Aorta (tissue), 5 donors: ENCODE measurements at regions not wholly inside any gene's neighbourhood (a gene's known extent, or its start where the extent isn't known, plus 50 kb on each side); places are given as distances from the start of the nearest gene placed in this dataset.

Source experiments
- ATAC-seq: fragments of 200-7000 bp; cut with Tn5 transposase; one replicate; pipeline ENCODE4 v1.9.1; 2022; ENCODE audit warnings: moderate library complexity; ENCODE audit not compliant: low FRiP score
- DNase-seq, 2 donors: peaks; one replicate each; pipeline ENCODE4 v3.0.0-alpha.2; 2020
- H3K27ac ChIP-seq, 2 donors: one replicate each; pipeline ENCODE4 v1.5.1; 2013; ENCODE audit warnings: low read length in 2 of 2, mild to moderate bottlenecking in 2 of 2, moderate library complexity in 2 of 2, control low read depth in 1 of 2, inconsistent platforms in 1 of 2, low read depth in 1 of 2
- H3K27me3 ChIP-seq, 2 donors: one replicate each; pipeline ENCODE4 v1.6.1; 2013; ENCODE audit warnings: control low read depth in 1 of 2, low read length in 1 of 2, mild to moderate bottlenecking in 1 of 2, moderate library complexity in 1 of 2; ENCODE audit not compliant: insufficient read depth in 2 of 2, control insufficient read depth in 1 of 2
- H3K36me3 ChIP-seq, 2 donors: one replicate each; pipeline ENCODE4 v1.6.1; 2013; ENCODE audit warnings: control low read depth in 1 of 2, low read length in 1 of 2, mild to moderate bottlenecking in 1 of 2; ENCODE audit not compliant: insufficient read depth in 2 of 2, control insufficient read depth in 1 of 2
- H3K4me1 ChIP-seq, 2 donors: one replicate each; pipeline ENCODE4 v1.6.1; 2013; ENCODE audit warnings: low read length in 2 of 2, control low read depth in 1 of 2, mild to moderate bottlenecking in 1 of 2, moderate library complexity in 1 of 2; ENCODE audit not compliant: insufficient read depth in 2 of 2, control insufficient read depth in 1 of 2
- H3K4me3 ChIP-seq, 2 donors: one replicate each; pipeline ENCODE4 v1.5.1; 2013; ENCODE audit warnings: low read length in 2 of 2, control low read depth in 1 of 2, mild to moderate bottlenecking in 1 of 2
- H3K9me3 ChIP-seq: one replicate; pipeline ENCODE4 v1.6.1; 2013; ENCODE audit warnings: mild to moderate bottlenecking, low read length; ENCODE audit not compliant: control insufficient read depth
- WGBS, 2 donors: extraction: QIAGEN DNeasy Blood & Tissue Kit; methylation state at CpG; one replicate each; pipeline ENCODE4 v1.1.7; 2013; 5-methylcytosine and 5-hydroxymethylcytosine counted together
- intact Hi-C, 2 donors: fragments of 100-400 bp; cut with DNase I; formaldehyde crosslinking; loops; one replicate each; pipeline versions ENCODE4 v1.14.2 to v1.15.0; 2022
- donor health status: healthy with polysubstance abuse.
- donor health status: Bipolar disorder and iron deficiency.
- donor health status: DM: no; HTN: no; CAD: no.
- donor health status: DM: no; HTN: no; CAD: no.
- donor health status: DM: yes; HTN: yes; CAD: no.

DNA sequence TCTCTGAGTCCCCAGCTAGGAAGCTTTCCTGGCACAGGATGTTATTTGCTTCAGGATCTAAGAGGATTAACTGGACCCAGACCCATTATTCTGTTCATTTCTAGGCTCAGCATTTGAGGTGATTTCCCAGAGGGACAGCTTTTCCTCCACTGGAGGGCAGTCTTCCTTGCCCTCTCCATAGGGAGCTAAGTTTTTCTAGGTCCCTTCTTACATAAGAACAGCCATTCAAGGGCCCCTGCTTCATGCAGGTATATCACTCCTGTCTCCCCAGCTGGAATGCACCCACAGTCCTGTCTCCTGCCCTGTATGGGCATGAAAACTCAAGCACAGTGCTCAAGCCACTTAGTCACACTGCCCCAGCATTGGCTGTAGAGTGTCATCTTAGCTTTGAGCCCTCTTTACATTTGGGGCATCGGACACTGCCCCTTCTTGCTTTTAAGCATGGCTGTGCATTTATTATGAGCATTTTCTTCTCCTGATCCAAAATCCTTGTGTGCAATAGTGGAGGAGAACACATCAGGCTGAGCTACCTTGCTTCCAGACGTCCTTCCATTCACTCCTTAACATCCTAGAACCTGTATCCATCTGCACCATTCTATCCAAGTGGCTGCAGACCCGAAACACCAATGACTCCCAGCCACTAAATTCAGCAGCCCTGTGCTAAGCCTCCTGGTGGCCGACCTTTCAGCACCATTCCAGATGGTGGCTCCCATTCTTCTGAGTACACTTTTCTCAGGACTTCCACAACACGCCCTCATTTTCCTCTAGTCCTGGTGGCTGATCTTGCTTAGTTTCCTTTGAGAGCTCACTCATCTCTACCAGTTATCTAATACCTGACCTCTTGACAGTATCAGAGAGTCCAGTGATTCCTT, 80.0 kb downstream of the COPS8 start:
- Histone ChIP-seq H3K9me3 (no peaks in the 10 kb centered on the region), H3K36me3 (no peaks in the 10 kb centered on the region), H3K4me1 (no peaks in the 10 kb centered on the region), H3K27me3 (no peaks in the 10 kb centered on the region), H3K27ac (no peak overlapping the region), H3K4me3 (no peak overlapping the region)
- ATAC-seq (no peak), DNase-seq (no peak)
- intact Hi-C loops, result loop anchor here in 1 of 2 donors (5.0 kb wide), 1 partner anchor 247 kb away; the partner anchor contains the start of gene COL6A3
- 85 to 87% methylated on average over 5 of the region's 5 CpGs for WGBS, 2 donors

DNA sequence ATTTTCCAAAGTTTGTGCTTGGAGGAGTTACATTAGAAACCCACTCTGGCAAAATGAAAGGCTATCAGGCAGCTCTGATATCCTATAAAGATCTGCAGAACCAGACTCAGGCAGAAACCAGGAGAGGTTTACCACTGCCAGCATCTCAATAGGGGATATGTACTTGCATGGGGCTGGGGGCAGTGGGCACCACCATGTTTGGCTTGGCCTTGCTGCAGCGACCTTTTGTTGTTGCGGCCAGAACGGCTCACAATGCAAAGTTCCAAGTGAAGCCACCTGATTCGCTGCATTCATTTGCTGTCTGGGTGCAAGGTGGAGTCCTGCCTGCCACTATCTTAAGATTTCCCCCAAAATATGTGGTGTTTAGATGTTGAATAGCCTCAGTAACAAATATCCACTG, 81.3 kb downstream of the COPS8 start:
- Histone ChIP-seq H3K36me3 (no peaks in the 10 kb centered on the region), H3K27ac (no peak overlapping the region), H3K4me1 (peaks cover 0 to 2% of the 10 kb centered on the region in 2 donors), H3K4me3 (no peak overlapping the region), H3K27me3 (no peaks in the 10 kb centered on the region), H3K9me3 (no peaks in the 10 kb centered on the region)
- DNase-seq (no peak), ATAC-seq (no peak)
- 87 to 91% methylated on average over 4 of the region's 4 CpGs for WGBS, 2 donors
- intact Hi-C loops, result loop anchor here in 1 of 2 donors (5.0 kb wide), 1 partner anchor 245 kb away; the partner anchor contains the start of gene COL6A3

DNA sequence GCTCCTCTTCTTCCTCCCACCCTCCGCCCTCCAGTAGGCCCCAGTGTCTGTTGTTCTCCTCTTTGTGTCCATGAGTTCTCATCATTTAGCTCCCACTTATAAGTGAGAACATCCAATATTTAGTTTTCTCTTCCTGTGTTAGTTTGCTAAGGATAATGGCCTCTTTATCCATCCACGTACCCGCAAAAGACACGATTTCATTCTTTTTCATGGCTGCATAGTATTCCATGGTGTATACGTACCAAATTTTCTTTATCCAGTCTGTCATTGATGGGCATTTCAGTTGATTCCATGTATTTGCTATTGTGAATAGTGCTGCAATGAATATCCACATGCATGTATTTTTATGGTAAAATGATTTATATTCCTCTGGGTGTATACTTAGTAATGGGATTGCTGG, 82.2 kb downstream of the COPS8 start:
- ATAC-seq (no peak), DNase-seq (no peak)
- Histone ChIP-seq H3K9me3 (no peaks in the 10 kb centered on the region), H3K4me1 (peaks cover 0 to 2% of the 10 kb centered on the region in 2 donors), H3K4me3 (no peak overlapping the region), H3K36me3 (no peaks in the 10 kb centered on the region), H3K27ac (no peak overlapping the region), H3K27me3 (no peaks in the 10 kb centered on the region)
- WGBS, 2 donors, result 97 to 98% methylated on average over 5 of the region's 5 CpGs
- intact Hi-C loops, result loop anchor here in 1 of 2 donors (5.0 kb wide), 1 partner anchor 244 kb away; the partner anchor contains the start of gene COL6A3

DNA sequence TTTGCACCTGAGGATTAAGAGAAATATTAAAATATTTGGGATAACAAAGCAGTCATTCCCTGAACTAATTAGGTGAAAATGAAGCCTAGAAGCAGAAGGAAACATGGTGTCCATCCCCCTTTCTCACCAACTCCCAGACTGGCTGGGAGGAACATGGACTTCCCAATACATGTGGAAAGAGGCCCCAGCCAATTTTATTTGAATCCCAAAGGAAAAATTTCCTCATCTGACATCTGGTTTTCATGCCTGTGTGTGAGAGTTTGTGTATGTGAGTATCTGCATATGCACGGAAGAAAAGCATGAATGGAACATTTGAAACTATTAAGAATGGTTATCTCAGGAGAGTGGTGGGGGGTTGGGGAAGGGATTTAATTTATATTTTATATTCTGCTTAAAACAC, 84.3 kb downstream of the COPS8 start:
- intact Hi-C loops, result loop anchor here in 1 of 2 donors (1.0 to 5.0 kb wide), 3 partner anchors 92 to 307 kb away; no protein-coding TSS in a partner anchor
- DNase-seq (no peak), ATAC-seq (no peak)
- WGBS, 2 donors, result 92 to 96% methylated on average over 1 of the region's 1 CpG
- Histone ChIP-seq H3K9me3 (no peaks in the 10 kb centered on the region), H3K4me3 (no peak overlapping the region), H3K36me3 (no peaks in the 10 kb centered on the region), H3K27ac (no peak overlapping the region), H3K27me3 (no peaks in the 10 kb centered on the region), H3K4me1 (peaks cover 0 to 2% of the 10 kb centered on the region in 2 donors)

DNA sequence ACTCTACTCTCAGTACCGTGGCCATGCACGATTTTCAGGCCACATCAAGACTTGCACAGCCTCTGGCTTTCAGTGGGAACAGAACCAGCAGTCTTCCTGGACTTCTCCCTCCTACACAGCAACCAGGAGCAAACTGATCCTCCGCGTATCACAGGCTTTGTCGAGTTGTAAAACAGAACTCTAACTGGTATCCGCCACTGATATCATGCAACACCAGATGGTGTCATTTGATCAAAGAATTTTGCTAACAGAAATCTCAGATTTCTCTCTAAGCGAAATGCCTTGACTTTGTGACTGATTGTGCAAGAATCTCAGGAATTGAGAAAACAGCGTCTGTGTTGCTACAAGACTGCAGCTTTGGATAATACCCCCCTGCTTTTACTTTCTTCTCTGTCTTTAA, 85.7 kb downstream of the COPS8 start:
- Histone ChIP-seq H3K36me3 (no peaks in the 10 kb centered on the region), H3K27me3 (no peaks in the 10 kb centered on the region), H3K4me3 (peak overlapping the region in 1 of 2 donors; percentile 41), H3K9me3 (no peaks in the 10 kb centered on the region), H3K27ac (peak overlapping the region in 1 of 2 donors; percentile 86), H3K4me1 (peaks cover 0 to 2% of the 10 kb centered on the region in 2 donors)
- WGBS, 2 donors, result 2 to 6% methylated on average over 8 of the region's 8 CpGs
- ATAC-seq, result peak; percentile 91
- DNase-seq, result no peak
- intact Hi-C loops, result loop anchor here in 1 of 2 donors (5.0 kb wide), 2 partner anchors 91 to 306 kb away; no protein-coding TSS in a partner anchor

DNA sequence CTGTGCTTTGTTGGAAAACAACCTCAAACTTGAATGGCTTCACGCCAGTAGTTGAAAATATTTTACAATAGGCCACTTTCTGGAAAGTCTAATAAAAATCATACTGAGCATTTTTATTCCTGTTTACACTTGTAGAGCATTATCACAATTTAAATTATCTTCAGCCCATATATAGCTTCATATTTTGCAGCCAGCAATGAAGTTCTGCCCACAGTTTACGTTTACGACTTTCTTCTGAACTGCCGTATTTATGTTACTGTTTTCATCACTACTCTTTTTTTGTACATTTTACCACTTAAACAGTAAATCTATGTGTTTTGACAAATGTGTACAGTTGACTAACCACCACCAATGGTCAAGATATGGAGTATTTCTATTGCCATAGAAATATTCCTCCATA, 86.2 kb downstream of the COPS8 start:
- H3K9me3 ChIP-seq, result no peaks in the 10 kb centered on the region
- intact Hi-C loops, result loop anchor here in 1 of 2 donors (5.0 kb wide), 2 partner anchors 90 to 305 kb away; no protein-coding TSS in a partner anchor
- H3K4me1 ChIP-seq, result peaks cover 0 to 2% of the 10 kb centered on the region in 2 donors
- no peak for ATAC-seq
- 30 to 38% methylated on average over 4 of the region's 4 CpGs for WGBS, 2 donors
- H3K36me3 ChIP-seq, result no peaks in the 10 kb centered on the region
- H3K27me3 ChIP-seq, result no peaks in the 10 kb centered on the region
- no peak overlapping the region for H3K27ac ChIP-seq
- DNase-seq, result no peak
- no peak overlapping the region for H3K4me3 ChIP-seq

DNA sequence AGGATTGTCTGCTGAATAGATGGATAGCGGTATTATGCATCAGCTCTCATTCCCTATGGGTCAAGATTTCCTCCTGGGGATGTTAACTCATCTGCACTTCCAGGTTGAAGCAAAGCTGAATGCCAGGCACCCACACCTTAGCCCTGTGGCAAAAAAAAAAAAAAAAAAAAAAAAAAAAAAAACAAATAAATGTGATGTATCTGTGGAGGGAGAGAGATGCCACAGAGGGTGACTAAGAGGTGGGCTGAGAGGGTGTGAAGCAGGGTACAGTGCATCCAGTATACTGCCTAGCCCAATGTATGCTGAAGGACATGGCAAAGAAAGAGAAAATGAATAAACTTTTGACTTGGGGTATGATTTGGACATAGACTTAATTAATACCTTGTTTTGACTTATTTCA, 91.4 kb downstream of the COPS8 start:
- Histone ChIP-seq H3K36me3 (no peaks in the 10 kb centered on the region), H3K27ac (no peak overlapping the region), H3K27me3 (no peaks in the 10 kb centered on the region), H3K4me1 (no peaks in the 10 kb centered on the region), H3K4me3 (no peak overlapping the region), H3K9me3 (no peaks in the 10 kb centered on the region)
- 100% methylated on average over 1 of the region's 1 CpG for WGBS, 2 donors
- ATAC-seq (no peak), DNase-seq (no peak)
- intact Hi-C loops, result no loop called here

DNA sequence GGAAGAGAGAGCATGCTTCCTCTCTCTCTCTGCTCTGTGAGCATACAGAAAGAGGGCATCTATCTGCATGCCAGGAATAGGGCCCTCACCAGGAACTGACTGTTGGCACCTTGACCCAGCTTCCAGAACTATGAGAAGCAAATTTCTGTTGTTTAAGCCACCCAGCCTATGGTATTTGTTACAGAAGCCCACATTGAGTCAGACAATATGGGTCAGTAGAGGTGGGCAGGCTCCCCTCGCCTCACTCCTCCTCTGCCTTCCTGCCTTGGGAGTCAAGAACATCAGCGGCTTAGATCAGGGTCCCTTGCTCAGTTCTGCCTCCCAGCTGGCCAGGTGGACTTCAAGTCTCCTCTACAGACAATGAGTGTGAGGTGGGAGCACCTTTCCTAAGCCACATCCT, 92.3 kb downstream of the COPS8 start:
- H3K27me3 ChIP-seq, result no peaks in the 10 kb centered on the region
- ATAC-seq (no peak), DNase-seq (peak in 1 of 2 donors; percentile 37)
- no peaks in the 10 kb centered on the region for H3K4me1 ChIP-seq
- H3K4me3 ChIP-seq, result no peak overlapping the region
- no peak overlapping the region for H3K27ac ChIP-seq
- no peaks in the 10 kb centered on the region for H3K9me3 ChIP-seq
- 98 to 100% methylated on average over 2 of the region's 2 CpGs for WGBS, 2 donors
- intact Hi-C loops, result no loop called here
- H3K36me3 ChIP-seq, result no peaks in the 10 kb centered on the region

DNA sequence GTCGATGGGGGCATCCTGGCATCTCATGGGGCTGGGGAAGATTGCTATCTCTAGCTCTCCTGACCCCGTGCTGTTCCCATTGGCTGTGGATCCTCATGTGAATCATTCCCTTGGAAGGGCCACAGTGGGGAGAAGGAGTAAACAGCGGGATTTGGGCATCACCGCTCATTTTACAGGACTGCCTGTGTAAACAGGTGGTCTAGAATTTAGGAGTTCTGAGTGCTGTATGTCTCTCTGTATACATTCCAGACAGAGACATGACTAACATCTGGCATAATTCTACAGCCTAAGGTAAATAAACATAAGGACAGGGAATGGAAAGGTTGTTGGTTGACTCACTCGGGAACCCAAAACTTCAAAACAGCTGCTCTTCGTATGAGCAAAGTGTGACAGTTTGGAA, 92.7 kb downstream of the COPS8 start:
- Histone ChIP-seq H3K36me3 (no peaks in the 10 kb centered on the region), H3K27me3 (no peaks in the 10 kb centered on the region), H3K4me1 (no peaks in the 10 kb centered on the region), H3K4me3 (no peak overlapping the region), H3K27ac (no peak overlapping the region), H3K9me3 (no peaks in the 10 kb centered on the region)
- 94 to 95% methylated on average over 6 of the region's 6 CpGs for WGBS, 2 donors
- intact Hi-C loops, result no loop called here
- DNase-seq (no peak), ATAC-seq (no peak)
